HL-60 (cell line): ENCODE measurements at regions not wholly inside any gene's neighbourhood (a gene's known extent, or its start where the extent isn't known, plus 50 kb on each side); places are given as distances from the start of the nearest gene placed in this dataset.

Experiments
- DNase-seq, 2 experiments: peaks; one replicate each; pipeline ENCODE4 v3.0.0-alpha.2; 2010 to 2020; ENCODE audit warnings: low read depth in 1 of 2, low spot score in 1 of 2
- H3K27ac ChIP-seq: fragments of 250-450 bp; sonication (Bioruptor Pico); replicated peaks from 2 replicates; pipeline ENCODE4 v1.5.1; 2020; ENCODE audit warnings: mild to moderate bottlenecking, moderate library complexity
- H3K27me3 ChIP-seq: fragments of 250-450 bp; sonication (Bioruptor Pico); 2 replicates; pipeline ENCODE4 v1.5.1; 2021; ENCODE audit warnings: mild to moderate bottlenecking, moderate library complexity; ENCODE audit not compliant: insufficient read depth, poor library complexity, severe bottlenecking
- H3K4me3 ChIP-seq: replicated peaks from 2 replicates; pipeline ENCODE4 v1.5.1; 2011; ENCODE audit warnings: mild to moderate bottlenecking, control low read depth, low read length; ENCODE audit not compliant: insufficient read depth
- GABPA ChIP-seq: IDR thresholded peaks from 2 replicates; pipeline ENCODE4 v1.6.1; 2012; ENCODE audit warnings: low read depth
- POLR2AphosphoS5 ChIP-seq: IDR thresholded peaks from 2 replicates; pipeline ENCODE4 v1.6.1; 2012; ENCODE audit warnings: low read depth
- SPI1 ChIP-seq: IDR thresholded peaks from 2 replicates; pipeline ENCODE4 v1.6.1; 2012; ENCODE audit warnings: low read depth, mild to moderate bottlenecking, borderline replicate concordance
- TF ChIP-seq, protein P1 (sequence below): IDR thresholded peaks from 2 replicates; pipeline ENCODE4 v1.6.1; 2012; ENCODE audit warnings: low read depth; ENCODE audit not compliant: insufficient replicate concordance
- TF ChIP-seq, protein P2 (sequence below): IDR thresholded peaks from one replicate; pipeline ENCODE4 v1.5.1; 2011; ENCODE audit warnings: low read length, control low read depth, inconsistent platforms; ENCODE audit not compliant: insufficient read depth

DNA sequence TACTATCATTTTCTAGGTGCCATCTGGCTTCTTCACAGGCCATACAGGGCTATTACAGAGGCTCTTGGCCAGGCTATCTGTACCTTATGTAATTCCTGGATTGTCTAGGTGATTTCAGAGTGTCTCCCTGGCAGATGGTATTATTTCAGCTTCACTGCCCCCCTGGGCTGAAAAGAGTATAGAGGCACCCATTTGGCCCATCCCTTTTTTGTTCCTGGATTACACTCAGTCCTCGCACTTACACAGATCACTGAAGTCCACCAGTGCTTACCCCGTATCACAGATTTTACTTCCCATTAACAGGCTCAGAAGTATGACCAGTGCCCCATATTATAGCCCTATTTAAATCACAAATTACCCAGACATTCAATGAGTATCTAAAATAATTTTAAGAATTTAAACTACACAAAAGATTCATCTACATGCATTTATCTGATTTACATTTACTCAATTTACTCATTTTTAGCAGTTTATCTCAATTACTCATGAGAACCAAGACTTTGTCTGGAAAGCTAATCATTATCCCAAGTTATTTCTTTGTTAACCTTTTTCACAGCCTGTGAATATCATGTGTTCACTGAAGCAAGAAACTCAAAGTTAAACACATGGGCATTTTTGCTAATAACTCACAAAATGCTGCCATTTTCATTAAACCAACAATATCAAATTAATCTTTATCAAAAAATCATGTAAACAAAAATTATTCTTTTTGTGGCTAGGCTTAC lies 121.0 kb downstream of the PCDH20 start:
- Histone ChIP-seq H3K27ac (no peak overlapping the region), H3K4me3 (no peak overlapping the region), H3K27me3 (no peaks in the 10 kb centered on the region)
- no peak for DNase-seq
- TF ChIP-seq SPI1 = no peak
- TF ChIP-seq, protein P1, sequence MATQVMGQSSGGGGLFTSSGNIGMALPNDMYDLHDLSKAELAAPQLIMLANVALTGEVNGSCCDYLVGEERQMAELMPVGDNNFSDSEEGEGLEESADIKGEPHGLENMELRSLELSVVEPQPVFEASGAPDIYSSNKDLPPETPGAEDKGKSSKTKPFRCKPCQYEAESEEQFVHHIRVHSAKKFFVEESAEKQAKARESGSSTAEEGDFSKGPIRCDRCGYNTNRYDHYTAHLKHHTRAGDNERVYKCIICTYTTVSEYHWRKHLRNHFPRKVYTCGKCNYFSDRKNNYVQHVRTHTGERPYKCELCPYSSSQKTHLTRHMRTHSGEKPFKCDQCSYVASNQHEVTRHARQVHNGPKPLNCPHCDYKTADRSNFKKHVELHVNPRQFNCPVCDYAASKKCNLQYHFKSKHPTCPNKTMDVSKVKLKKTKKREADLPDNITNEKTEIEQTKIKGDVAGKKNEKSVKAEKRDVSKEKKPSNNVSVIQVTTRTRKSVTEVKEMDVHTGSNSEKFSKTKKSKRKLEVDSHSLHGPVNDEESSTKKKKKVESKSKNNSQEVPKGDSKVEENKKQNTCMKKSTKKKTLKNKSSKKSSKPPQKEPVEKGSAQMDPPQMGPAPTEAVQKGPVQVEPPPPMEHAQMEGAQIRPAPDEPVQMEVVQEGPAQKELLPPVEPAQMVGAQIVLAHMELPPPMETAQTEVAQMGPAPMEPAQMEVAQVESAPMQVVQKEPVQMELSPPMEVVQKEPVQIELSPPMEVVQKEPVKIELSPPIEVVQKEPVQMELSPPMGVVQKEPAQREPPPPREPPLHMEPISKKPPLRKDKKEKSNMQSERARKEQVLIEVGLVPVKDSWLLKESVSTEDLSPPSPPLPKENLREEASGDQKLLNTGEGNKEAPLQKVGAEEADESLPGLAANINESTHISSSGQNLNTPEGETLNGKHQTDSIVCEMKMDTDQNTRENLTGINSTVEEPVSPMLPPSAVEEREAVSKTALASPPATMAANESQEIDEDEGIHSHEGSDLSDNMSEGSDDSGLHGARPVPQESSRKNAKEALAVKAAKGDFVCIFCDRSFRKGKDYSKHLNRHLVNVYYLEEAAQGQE = no peak
- TF ChIP-seq, protein P2, sequence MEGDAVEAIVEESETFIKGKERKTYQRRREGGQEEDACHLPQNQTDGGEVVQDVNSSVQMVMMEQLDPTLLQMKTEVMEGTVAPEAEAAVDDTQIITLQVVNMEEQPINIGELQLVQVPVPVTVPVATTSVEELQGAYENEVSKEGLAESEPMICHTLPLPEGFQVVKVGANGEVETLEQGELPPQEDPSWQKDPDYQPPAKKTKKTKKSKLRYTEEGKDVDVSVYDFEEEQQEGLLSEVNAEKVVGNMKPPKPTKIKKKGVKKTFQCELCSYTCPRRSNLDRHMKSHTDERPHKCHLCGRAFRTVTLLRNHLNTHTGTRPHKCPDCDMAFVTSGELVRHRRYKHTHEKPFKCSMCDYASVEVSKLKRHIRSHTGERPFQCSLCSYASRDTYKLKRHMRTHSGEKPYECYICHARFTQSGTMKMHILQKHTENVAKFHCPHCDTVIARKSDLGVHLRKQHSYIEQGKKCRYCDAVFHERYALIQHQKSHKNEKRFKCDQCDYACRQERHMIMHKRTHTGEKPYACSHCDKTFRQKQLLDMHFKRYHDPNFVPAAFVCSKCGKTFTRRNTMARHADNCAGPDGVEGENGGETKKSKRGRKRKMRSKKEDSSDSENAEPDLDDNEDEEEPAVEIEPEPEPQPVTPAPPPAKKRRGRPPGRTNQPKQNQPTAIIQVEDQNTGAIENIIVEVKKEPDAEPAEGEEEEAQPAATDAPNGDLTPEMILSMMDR = no peak
- TF ChIP-seq POLR2AphosphoS5 = no peak
- no peak for TF ChIP-seq GABPA

GRCh38 chr13:61286148-61286745 lies 129.4 kb downstream of the PCDH20 start:
- no peak overlapping the region for H3K27ac ChIP-seq
- TF ChIP-seq SPI1 (no peak), GABPA (no peak), POLR2AphosphoS5 (no peak)
- TF ChIP-seq, protein P2 = no peak
- TF ChIP-seq, protein P1 = no peak
- peak in 1 of 2 experiments; percentile 30 for DNase-seq
- no peaks in the 10 kb centered on the region for H3K27me3 ChIP-seq
- no peak overlapping the region for H3K4me3 ChIP-seq

DNA sequence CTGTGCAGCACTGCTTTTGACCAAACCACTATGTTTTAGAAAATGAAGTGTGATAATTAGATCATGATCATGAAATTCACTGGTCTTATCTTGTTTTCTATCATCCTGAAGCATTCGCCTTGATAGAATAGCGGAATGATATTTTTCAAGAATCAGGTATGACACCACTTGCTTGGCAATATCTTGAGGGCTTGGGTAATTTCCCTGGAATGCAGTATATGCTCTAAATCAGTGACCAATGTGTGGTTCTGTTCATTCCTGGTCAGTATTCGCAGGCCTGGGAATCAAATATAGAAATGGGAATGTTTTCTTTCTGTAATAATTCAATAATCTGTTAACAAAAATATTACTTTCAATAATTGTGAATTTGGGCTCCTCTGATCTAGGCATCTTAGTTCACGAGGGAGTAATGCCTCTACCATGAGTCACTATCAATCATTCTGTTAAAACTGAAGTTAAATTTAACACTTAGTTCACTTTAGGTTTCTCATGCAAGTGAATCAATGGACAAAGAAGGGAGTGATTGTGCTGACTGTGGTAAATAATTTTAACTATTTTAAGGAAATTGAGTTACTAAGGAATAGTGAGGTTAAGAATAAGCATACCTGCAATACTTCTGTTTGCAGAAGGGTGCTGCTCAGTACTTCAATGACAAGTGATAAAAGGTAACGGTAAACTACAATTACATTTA lies 137.9 kb downstream of the PCDH20 start:
- no peak overlapping the region for H3K27ac ChIP-seq
- TF ChIP-seq SPI1 = no peak
- TF ChIP-seq POLR2AphosphoS5 = no peak
- TF ChIP-seq, protein P1 = no peak
- TF ChIP-seq GABPA = no peak
- TF ChIP-seq, protein P2 = no peak
- H3K27me3 ChIP-seq = no peaks in the 10 kb centered on the region
- no peak for DNase-seq
- H3K4me3 ChIP-seq = no peak overlapping the region
